T-helper 2 cell treated with Interferon-gamma antibody and Interleukin-4, amounts not matched to agents 5 μg/mL and 100 μg/mL, for 36 hours (primary cell): ENCODE measurements at regions not wholly inside any gene's neighbourhood (a gene's known extent, or its start where the extent isn't known, plus 50 kb on each side); places are given as distances from the start of the nearest gene placed in this dataset.
A peak's percentile ranks its signal among the peaks of the same experiment; 100 is the strongest.
"Not testable (repeated sequence)": the region's sequence is repeated elsewhere in the genome, so short reads cannot be mapped to it uniquely, and the experiment has no call there.

Experiments used
- DNase-seq: peaks from one replicate; pipeline ENCODE4 v3.0.0; 2021; ENCODE audit warnings: low spot score
- H3K27ac Mint-ChIP-seq: one replicate; pipeline ENCODE4 v1.8.0; 2021; ENCODE audit warnings: mild to moderate bottlenecking, mixed read lengths
- H3K27me3 Mint-ChIP-seq: one replicate; pipeline ENCODE4 v1.8.0; 2021; ENCODE audit warnings: low read depth, mixed read lengths
- H3K36me3 Mint-ChIP-seq: one replicate; pipeline ENCODE4 v1.8.0; 2021; ENCODE audit warnings: low read depth, mixed read lengths
- H3K4me1 Mint-ChIP-seq: one replicate; pipeline ENCODE4 v1.8.0; 2021; ENCODE audit warnings: low read depth, mixed read lengths
- H3K4me3 Mint-ChIP-seq: one replicate; pipeline ENCODE4 v1.8.0; 2022; ENCODE audit warnings: mild to moderate bottlenecking, moderate library complexity, mixed read lengths
- H3K9me3 Mint-ChIP-seq: one replicate; pipeline ENCODE4 v1.8.0; 2021; ENCODE audit warnings: mixed read lengths

- Mint-ChIP-seq H3K4me1 (peaks cover 2% of the 10 kb centered on the region), H3K36me3 (no peaks in the 10 kb centered on the region), H3K27ac (no peak overlapping the region), H3K4me3 (no peak overlapping the region), H3K27me3 (peaks cover 11% of the 10 kb centered on the region), H3K9me3 (no peaks in the 10 kb centered on the region)
- DNase-seq = no peak
These were observed 63.5 kb upstream of the CCL21 start for GRCh38 chr9:34773306-34773910.

GRCh38 chr9:34771007-34771406 is 61.1 kb upstream of the CCL21 start:
- Mint-ChIP-seq H3K27ac (no peak overlapping the region), H3K4me3 (no peak overlapping the region), H3K4me1 (peaks cover 2% of the 10 kb centered on the region), H3K9me3 (no peaks in the 10 kb centered on the region), H3K36me3 (no peaks in the 10 kb centered on the region), H3K27me3 (peaks cover 13% of the 10 kb centered on the region)
- no peak for DNase-seq

- H3K36me3 Mint-ChIP-seq, H3K4me1 Mint-ChIP-seq, H3K9me3 Mint-ChIP-seq, DNase-seq, H3K4me3 Mint-ChIP-seq, H3K27ac Mint-ChIP-seq: not testable (repeated sequence)
- peaks cover 11% of the 10 kb centered on the region for H3K27me3 Mint-ChIP-seq
These were observed 57.2 kb upstream of the CCL21 start for GRCh38 chr9:34767087-34767486.

GRCh38 chr9:34760196-34761040 is 50.5 kb upstream of the CCL21 start:
- not testable (repeated sequence) for H3K9me3 Mint-ChIP-seq, H3K27ac Mint-ChIP-seq, H3K36me3 Mint-ChIP-seq, H3K4me3 Mint-ChIP-seq, H3K4me1 Mint-ChIP-seq
- peaks cover 25% of the 10 kb centered on the region for H3K27me3 Mint-ChIP-seq
- DNase-seq = peak; percentile 22
